G401 (cell line): ENCODE measurements at regions not wholly inside any gene's neighbourhood (a gene's known extent, or its start where the extent isn't known, plus 50 kb on each side); places are given as distances from the start of the nearest gene placed in this dataset.
"Not testable (repeated sequence)": the region's sequence is repeated elsewhere in the genome, so short reads cannot be mapped to it uniquely, and the experiment has no call there.

Source experiments
- DNase-seq: peaks from one replicate; pipeline ENCODE4 v3.0.0-alpha.2; 2015; ENCODE audit warnings: low spot score
- in situ Hi-C: cut with HindIII; loops from 2 replicates; pipeline ENCODE4 v1.10.0; 2016; ENCODE audit warnings: low sequenced_read_pairs, mixed read lengths

DNA sequence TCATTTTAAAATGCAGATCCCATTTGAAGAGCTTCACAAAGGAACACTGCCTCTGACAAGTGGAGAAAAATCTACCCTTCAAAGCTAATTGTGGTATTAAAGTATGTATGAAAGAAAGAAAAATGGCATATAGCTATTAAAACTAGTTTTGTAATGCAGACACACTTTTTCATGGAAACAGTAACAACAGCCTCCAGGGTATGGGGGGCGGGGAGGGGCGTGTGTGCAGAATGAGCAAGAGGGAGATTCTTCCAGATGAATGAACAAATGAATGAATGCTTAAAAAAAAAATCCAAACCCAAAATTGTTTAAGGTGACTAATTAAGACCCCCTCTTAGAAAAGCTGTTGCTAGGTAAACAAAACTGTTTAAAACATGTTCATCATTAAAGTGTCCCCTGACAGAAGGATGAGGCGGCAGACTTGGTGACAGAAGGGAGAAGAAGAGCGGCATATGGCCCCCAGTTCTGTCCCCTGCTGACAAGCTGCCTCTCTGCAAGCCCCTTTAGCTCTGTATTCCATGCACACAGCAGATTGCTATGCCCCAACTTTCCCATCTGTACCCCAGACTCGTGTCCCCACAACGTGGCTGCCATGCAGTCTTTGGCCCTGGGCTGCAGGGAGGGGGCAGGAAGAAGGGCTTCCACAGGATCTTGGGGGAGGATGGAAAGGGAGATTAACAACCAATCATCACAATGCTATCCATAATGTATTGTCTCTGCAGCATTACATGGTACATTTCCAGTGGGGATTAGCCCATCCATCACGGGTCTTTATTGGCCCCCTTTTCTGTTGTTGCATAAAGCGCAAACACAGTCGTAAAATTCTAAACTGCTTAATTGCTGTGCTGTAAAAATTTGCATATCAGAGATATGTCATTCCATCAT lies 108.4 kb upstream of the OLIG3 start:
- in situ Hi-C loops, result no loop called here
- no peak for DNase-seq

DNA sequence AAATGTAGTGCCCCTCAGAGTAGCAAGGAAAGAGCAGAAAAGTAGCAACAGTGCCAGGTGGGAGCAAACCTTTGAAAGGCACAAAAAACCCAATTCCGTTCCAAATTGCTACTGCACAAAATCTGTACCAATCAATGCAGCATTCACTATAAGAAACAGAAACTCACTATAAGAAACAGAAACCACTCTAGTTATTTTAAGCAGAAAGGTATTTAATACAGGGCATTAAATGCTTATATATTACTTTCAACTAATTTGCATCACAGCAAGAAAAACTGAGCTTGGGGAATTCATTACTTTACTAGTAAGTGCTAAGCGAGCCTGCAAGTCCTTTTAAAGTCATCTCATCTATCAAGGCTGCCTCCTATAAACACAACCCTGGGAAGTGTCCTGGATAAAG lies 116.5 kb upstream of the OLIG3 start:
- no peak for DNase-seq
- in situ Hi-C loops, result no loop called here

GRCh38 chr6:137623293-137623692 lies 129.1 kb upstream of the OLIG3 start:
- no peak for DNase-seq
- in situ Hi-C loops, result no loop called here

GRCh38 chr6:137625100-137625661 lies 131.0 kb upstream of the OLIG3 start:
- in situ Hi-C loops, result no loop called here
- DNase-seq, result no peak

- in situ Hi-C loops, result no loop called here
Observed at GRCh38 chr6:137625808-137626207, 131.6 kb upstream of the OLIG3 start.

GRCh38 chr6:137630666-137631065 lies 136.5 kb upstream of the OLIG3 start:
- no peak for DNase-seq
- in situ Hi-C loops, result no loop called here

More at GRCh38 chr6:137625808-137626207, 131.6 kb upstream of the OLIG3 start:
- no peak for DNase-seq

DNA sequence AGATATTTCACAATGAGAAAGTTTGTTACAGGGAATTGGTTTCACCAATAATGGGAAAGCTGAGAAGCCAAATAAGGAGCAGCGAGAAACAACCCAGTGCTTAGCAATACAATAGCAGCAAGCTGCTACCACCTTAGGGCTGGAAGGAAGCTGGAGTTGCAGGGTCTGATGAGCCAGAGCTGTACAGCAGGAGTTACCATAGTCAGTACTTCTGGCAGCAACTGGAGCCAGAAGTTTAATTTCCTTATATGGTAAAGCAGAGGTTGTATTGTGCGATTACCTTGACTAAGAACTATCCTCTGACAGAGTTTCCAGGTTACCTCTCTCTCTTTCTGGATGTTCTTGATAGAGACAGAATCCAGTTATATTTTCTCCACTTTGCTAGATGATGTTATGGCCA lies 137.1 kb upstream of the OLIG3 start:
- in situ Hi-C loops, result no loop called here
- no peak for DNase-seq

DNA sequence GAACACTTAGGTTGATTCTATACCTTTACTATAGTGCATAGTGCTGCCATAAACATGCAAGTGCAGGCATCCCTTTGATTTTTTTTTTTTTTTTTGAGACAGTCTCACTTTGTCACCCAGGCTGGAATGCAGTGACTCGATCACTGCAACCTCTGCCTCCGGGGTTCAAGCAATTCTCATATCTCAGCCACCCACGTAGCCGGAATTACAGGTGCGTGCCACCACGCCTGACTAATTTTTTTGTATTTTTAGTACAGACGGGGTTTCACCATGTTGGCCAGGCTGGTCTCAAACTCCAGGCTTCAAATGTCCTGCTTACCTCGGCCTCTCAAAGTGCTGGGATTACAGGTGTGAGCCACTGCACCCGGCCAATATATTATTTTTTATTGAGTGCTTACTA lies 140.0 kb upstream of the OLIG3 start:
- in situ Hi-C loops, result not testable (repeated sequence)

DNA sequence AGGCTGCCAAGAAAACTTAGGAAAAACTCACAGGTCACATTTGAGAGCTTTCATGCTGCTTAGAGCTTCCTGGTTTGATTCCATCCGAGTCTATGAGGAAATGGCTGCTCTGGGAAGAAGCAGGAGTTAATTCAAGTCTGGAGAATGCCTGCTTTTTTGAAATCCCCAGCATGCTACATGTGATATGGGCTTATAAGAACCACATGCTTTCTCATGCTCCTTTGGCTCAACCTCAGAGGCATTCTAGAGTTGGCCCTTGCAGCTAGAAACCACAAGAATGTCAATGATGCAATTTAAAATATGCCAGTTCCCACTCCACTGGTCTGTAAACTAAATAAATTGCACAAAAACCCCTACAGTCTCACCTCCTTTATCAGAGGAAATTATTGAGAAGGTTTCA lies 142.9 kb upstream of the OLIG3 start:
- in situ Hi-C loops, result no loop called here
- no peak for DNase-seq

More for the DNA sequence above, 140.0 kb upstream of the OLIG3 start:
- DNase-seq, result not testable (repeated sequence)

GRCh38 chr6:137638926-137639706 lies 144.9 kb upstream of the OLIG3 start:
- no peak for DNase-seq
- in situ Hi-C loops, result no loop called here

DNA sequence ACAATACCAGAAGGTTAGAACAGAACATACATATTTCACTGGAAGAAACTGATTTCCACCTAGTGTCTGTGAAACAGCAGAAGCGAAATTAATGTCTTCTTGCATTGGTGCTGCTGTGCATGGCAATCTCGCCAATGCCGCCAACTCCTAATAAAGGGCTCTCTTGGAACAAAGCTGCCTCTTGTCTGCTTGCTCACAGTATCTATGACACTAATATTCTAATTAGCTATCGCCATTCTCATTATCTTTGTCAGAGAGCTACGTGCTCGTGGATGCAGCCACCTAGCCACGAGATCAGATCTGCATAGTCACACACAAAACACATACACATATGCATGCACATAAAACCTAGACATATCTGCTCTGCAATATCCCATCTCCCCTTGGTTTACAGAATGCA lies 145.9 kb upstream of the OLIG3 start:
- in situ Hi-C loops, result no loop called here

GRCh38 chr6:137641474-137642077 lies 147.4 kb upstream of the OLIG3 start:
- in situ Hi-C loops, result no loop called here
- peak; percentile 79 for DNase-seq

More for the DNA sequence above, 145.9 kb upstream of the OLIG3 start:
- no peak for DNase-seq

GRCh38 chr6:137643210-137643609 lies 149.0 kb upstream of the OLIG3 start:
- DNase-seq, in situ Hi-C loops: not testable (repeated sequence)

DNA sequence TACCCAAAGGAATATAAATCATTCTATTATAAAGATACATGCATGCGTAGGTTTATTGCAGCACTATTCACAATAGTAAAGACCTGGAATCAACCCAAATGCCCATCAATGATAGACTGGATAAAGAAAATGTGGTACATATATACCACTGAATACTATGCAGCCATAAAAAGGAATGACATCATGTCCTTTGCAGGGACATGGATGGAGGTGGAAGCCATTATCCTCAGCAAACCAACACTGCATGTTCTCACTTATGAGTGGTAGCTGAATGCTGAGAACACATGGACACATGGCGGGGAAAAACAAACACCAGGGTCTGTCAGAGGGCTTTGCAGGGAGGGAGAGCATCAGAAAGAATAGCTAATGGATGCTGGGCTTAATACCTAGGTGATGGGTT lies 149.4 kb upstream of the OLIG3 start:
- not testable (repeated sequence) for DNase-seq

DNA sequence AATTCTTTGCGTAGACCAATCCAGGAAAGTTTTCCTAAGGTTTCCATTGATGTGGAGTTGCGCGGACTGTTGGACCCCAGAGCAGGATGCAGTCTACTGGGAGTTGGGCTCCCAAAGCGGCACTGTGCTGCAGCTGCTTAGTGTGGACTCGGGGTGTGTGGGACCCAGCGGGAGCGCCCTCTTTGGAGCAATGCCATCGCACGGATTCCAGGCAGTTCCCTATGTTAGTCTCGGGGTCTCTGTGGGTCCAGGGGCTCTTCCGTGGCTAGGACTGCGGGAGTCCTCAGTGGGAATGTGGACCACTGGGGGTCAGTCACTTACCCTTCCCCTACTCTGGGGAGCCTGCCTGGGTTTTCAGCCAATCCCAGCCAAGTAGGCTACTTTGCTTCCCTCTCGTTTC lies 151.7 kb upstream of the OLIG3 start:
- no peak for DNase-seq
- in situ Hi-C loops, result no loop called here

More for the DNA sequence above, 149.4 kb upstream of the OLIG3 start:
- in situ Hi-C loops, result not testable (repeated sequence)

DNA sequence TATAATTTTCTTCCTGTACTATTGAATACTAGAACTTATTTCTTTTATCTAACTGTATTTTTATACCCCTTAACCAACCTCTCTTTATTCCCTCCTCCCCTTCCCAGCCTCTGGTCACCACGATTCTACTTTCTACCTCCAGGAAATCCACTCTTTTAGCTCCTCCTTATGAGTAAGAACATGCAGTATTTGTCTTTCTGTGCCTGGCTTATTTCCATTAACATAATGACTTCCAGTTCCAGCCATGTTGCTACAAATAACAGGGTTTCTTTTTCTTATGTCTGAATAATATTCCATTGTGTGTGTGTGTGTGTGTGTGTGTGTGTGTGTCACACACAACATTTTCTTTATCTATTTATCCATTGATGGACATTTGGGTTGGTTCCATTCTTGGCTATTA lies 152.3 kb upstream of the OLIG3 start:
- DNase-seq, result no peak
- in situ Hi-C loops, result no loop called here

DNA sequence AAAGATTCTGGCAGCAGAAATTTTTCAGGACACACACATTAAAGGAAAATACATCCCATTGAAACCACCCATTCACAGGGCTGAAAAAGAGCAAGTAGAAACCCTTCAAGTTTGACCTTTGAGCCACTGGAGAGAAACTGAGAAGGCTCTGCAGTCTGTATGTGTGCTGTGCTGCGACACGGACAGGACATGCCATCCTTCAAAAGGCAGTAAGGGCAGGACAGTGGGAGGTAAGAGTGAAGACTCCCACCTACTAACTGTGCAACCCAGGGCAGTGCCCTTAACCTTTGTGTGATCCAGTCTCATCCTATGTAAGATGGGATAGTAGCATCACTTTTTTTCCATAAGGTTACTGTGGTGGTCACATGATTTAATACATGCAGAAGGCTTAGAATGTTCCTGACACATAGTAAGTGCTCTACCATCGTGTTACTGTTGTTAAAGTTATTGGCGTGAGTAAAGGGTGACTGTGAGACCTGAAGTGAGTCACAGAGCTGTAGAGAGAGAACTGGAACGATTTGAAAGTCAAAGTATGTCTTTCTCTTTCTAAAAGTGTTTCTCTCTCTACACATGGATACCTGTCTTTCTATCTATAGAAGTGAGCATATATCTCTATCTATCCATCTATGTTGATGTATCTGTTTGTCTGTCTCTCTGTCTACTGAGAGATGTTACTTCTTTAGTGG lies 153.7 kb upstream of the OLIG3 start:
- in situ Hi-C loops, result no loop called here
- no peak for DNase-seq

GRCh38 chr6:137650720-137651119 lies 156.5 kb upstream of the OLIG3 start:
- no peak for DNase-seq
- in situ Hi-C loops, result no loop called here

GRCh38 chr6:137651178-137651577 lies 157.0 kb upstream of the OLIG3 start:
- DNase-seq, result no peak
- in situ Hi-C loops, result no loop called here
